SK-N-SH (cell line): ENCODE measurements at regions not wholly inside any gene's neighbourhood (a gene's known extent, or its start where the extent isn't known, plus 50 kb on each side); places are given as distances from the start of the nearest gene placed in this dataset.

Experiments
- EZH2phosphoT487 ChIP-seq: fragments of 200-600 bp; sonication (generic); IDR thresholded peaks from 2 replicates; pipeline ENCODE4 v1.6.1; 2017; ENCODE audit warnings: low read depth, mixed run types, mild to moderate bottlenecking, antibody characterized with exemption, moderate library complexity, borderline replicate concordance
- JUND ChIP-seq: IDR thresholded peaks from 2 replicates; pipeline ENCODE4 v1.4.0; 2012
- MXI1 ChIP-seq: IDR thresholded peaks from 2 replicates; pipeline ENCODE4 v1.6.1; 2012; ENCODE audit warnings: mild to moderate bottlenecking, low read depth, low read length, improper control_type of control experiment
- NRF1 ChIP-seq: IDR thresholded peaks from 2 replicates; pipeline ENCODE4 v1.6.1; 2012; ENCODE audit warnings: low read depth, mild to moderate bottlenecking, low read length
- POLR2AphosphoS5 ChIP-seq: IDR thresholded peaks from 2 replicates; pipeline ENCODE4 v1.6.1; 2012; ENCODE audit warnings: low read depth, low read length
- SIN3A ChIP-seq: IDR thresholded peaks from 2 replicates; pipeline ENCODE4 v1.6.1; 2012; ENCODE audit warnings: low read depth, mild to moderate bottlenecking, low read length, moderate library complexity, borderline replicate concordance
- SMC3 ChIP-seq: IDR thresholded peaks from 2 replicates; pipeline ENCODE4 v1.6.1; 2012; ENCODE audit warnings: low read depth, low read length, improper control_type of control experiment
- TAF1 ChIP-seq: IDR thresholded peaks from 2 replicates; pipeline ENCODE4 v1.6.1; 2012; ENCODE audit warnings: low read depth, mild to moderate bottlenecking, low read length, moderate library complexity, borderline replicate concordance
- TEAD4 ChIP-seq: IDR thresholded peaks from 2 replicates; pipeline ENCODE4 v1.4.0; 2012; ENCODE audit warnings: mild to moderate bottlenecking, borderline replicate concordance; ENCODE audit not compliant: insufficient read depth
- YY1 ChIP-seq: IDR thresholded peaks from 2 replicates; pipeline ENCODE4 v1.4.0; 2012; ENCODE audit warnings: low read depth, mild to moderate bottlenecking
- TF ChIP-seq, protein P1 (sequence below): fragments of 200-600 bp; sonication (generic); IDR thresholded peaks from 2 replicates; pipeline ENCODE4 v1.6.1; 2017; ENCODE audit warnings: antibody characterized with exemption, mild to moderate bottlenecking, moderate library complexity
- TF ChIP-seq, protein P2 (sequence below): IDR thresholded peaks from 2 replicates; pipeline ENCODE4 v1.6.1; 2012; ENCODE audit warnings: mild to moderate bottlenecking, low read depth, low read length, moderate library complexity
- TF ChIP-seq, protein P3 (sequence below): fragments of 150-350 bp; IDR thresholded peaks from 2 replicates; pipeline ENCODE4 v1.6.1; 2016; ENCODE audit warnings: mild to moderate bottlenecking, low read depth, low read length

DNA sequence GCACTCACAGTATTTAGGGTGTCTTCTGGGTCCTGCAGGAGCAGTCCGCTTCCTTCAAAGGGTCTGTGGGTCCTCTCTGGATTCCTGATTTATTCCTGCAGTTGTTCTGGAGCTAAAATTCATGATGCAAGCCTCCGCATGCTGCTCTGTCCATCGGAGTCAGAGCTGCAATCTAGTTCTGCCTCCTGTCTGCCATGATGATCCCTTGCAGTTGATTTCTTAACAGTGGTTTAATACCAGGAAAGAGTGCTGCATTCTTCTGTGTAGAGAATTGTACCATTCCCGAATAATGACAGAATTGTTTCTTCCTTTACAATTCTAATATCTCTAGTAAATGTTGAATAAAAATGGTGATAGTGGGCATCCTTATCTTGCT is 72.0 kb upstream of the B3GAT2 start:
- TF ChIP-seq, protein P1, sequence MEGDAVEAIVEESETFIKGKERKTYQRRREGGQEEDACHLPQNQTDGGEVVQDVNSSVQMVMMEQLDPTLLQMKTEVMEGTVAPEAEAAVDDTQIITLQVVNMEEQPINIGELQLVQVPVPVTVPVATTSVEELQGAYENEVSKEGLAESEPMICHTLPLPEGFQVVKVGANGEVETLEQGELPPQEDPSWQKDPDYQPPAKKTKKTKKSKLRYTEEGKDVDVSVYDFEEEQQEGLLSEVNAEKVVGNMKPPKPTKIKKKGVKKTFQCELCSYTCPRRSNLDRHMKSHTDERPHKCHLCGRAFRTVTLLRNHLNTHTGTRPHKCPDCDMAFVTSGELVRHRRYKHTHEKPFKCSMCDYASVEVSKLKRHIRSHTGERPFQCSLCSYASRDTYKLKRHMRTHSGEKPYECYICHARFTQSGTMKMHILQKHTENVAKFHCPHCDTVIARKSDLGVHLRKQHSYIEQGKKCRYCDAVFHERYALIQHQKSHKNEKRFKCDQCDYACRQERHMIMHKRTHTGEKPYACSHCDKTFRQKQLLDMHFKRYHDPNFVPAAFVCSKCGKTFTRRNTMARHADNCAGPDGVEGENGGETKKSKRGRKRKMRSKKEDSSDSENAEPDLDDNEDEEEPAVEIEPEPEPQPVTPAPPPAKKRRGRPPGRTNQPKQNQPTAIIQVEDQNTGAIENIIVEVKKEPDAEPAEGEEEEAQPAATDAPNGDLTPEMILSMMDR = no peak
- TF ChIP-seq, protein P2, sequence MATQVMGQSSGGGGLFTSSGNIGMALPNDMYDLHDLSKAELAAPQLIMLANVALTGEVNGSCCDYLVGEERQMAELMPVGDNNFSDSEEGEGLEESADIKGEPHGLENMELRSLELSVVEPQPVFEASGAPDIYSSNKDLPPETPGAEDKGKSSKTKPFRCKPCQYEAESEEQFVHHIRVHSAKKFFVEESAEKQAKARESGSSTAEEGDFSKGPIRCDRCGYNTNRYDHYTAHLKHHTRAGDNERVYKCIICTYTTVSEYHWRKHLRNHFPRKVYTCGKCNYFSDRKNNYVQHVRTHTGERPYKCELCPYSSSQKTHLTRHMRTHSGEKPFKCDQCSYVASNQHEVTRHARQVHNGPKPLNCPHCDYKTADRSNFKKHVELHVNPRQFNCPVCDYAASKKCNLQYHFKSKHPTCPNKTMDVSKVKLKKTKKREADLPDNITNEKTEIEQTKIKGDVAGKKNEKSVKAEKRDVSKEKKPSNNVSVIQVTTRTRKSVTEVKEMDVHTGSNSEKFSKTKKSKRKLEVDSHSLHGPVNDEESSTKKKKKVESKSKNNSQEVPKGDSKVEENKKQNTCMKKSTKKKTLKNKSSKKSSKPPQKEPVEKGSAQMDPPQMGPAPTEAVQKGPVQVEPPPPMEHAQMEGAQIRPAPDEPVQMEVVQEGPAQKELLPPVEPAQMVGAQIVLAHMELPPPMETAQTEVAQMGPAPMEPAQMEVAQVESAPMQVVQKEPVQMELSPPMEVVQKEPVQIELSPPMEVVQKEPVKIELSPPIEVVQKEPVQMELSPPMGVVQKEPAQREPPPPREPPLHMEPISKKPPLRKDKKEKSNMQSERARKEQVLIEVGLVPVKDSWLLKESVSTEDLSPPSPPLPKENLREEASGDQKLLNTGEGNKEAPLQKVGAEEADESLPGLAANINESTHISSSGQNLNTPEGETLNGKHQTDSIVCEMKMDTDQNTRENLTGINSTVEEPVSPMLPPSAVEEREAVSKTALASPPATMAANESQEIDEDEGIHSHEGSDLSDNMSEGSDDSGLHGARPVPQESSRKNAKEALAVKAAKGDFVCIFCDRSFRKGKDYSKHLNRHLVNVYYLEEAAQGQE = no peak
- TF ChIP-seq JUND = no peak
- no peak for TF ChIP-seq TAF1
- no peak for TF ChIP-seq SMC3
- no peak for TF ChIP-seq POLR2AphosphoS5
- TF ChIP-seq, protein P3, sequence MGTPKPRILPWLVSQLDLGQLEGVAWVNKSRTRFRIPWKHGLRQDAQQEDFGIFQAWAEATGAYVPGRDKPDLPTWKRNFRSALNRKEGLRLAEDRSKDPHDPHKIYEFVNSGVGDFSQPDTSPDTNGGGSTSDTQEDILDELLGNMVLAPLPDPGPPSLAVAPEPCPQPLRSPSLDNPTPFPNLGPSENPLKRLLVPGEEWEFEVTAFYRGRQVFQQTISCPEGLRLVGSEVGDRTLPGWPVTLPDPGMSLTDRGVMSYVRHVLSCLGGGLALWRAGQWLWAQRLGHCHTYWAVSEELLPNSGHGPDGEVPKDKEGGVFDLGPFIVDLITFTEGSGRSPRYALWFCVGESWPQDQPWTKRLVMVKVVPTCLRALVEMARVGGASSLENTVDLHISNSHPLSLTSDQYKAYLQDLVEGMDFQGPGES = no peak
- no peak for TF ChIP-seq EZH2phosphoT487
- TF ChIP-seq MXI1 = no peak
- TF ChIP-seq TEAD4 = no peak
- TF ChIP-seq YY1 = no peak
- no peak for TF ChIP-seq SIN3A
- TF ChIP-seq NRF1 = no peak
